DND-41 (cell line): ENCODE measurements at regions not wholly inside any gene's neighbourhood (a gene's known extent, or its start where the extent isn't known, plus 50 kb on each side); places are given as distances from the start of the nearest gene placed in this dataset.

ENCODE experiments used
- CTCF ChIP-seq: IDR thresholded peaks from 2 replicates; pipeline ENCODE4 v1.5.1; 2012; ENCODE audit warnings: borderline replicate concordance, low read length, moderate library complexity, mild to moderate bottlenecking; ENCODE audit not compliant: poor library complexity, severe bottlenecking; ENCODE audit errors: extremely low read depth
- EZH2 ChIP-seq: IDR thresholded peaks from 3 replicates; pipeline ENCODE4 v1.6.1; 2012; ENCODE audit warnings: borderline replicate concordance, low read depth, mild to moderate bottlenecking, moderate library complexity, low read length, inconsistent platforms; ENCODE audit not compliant: severe bottlenecking

GRCh38 chr1:96536581-96536980 is 185.0 kb upstream of the PTBP2 start:
- no peak for TF ChIP-seq EZH2
- TF ChIP-seq CTCF: no peak
